Hematopoietic multipotent progenitor cell treated with erythropoietin and hydrocortisone succinate and interleukin-3 and kit ligand, for 8 days (in vitro differentiated cells): ENCODE measurements at regions not wholly inside any gene's neighbourhood (a gene's known extent, or its start where the extent isn't known, plus 50 kb on each side); places are given as distances from the start of the nearest gene placed in this dataset.
"Not testable (repeated sequence)": the region's sequence is repeated elsewhere in the genome, so short reads cannot be mapped to it uniquely, and the experiment has no call there.

Experiments
- DNase-seq: peaks from one replicate; pipeline ENCODE4 v3.0.0-alpha.2; 2015

- no peak for DNase-seq
Observed at GRCh38 chr2:167790781-167791450, 456.5 kb downstream of the STK39 start.

GRCh38 chr2:167790189-167790588, 457.2 kb downstream of the STK39 start:
- no peak for DNase-seq

- DNase-seq = no peak
Observed at GRCh38 chr2:167787562-167787961, 459.8 kb downstream of the STK39 start.

GRCh38 chr2:167787021-167787420, 460.4 kb downstream of the STK39 start:
- DNase-seq = no peak

GRCh38 chr2:167785606-167786216, 461.7 kb downstream of the STK39 start:
- DNase-seq = no peak

- no peak for DNase-seq
Observed at GRCh38 chr2:167784084-167784425, 463.3 kb downstream of the STK39 start.

GRCh38 chr2:167783261-167784083, 463.9 kb downstream of the STK39 start:
- DNase-seq = no peak

- DNase-seq = not testable (repeated sequence)
Observed at GRCh38 chr2:167781629-167782028, 465.8 kb downstream of the STK39 start.

- DNase-seq = no peak
Observed at GRCh38 chr2:167776359-167776758, 471.0 kb downstream of the STK39 start.

GRCh38 chr2:167771628-167772027, 475.8 kb downstream of the STK39 start:
- DNase-seq = no peak

GRCh38 chr2:167769020-167769419, 478.4 kb downstream of the STK39 start:
- DNase-seq = no peak

- no peak for DNase-seq
Observed at GRCh38 chr2:167767830-167768229, 479.6 kb downstream of the STK39 start.

- no peak for DNase-seq
Observed at GRCh38 chr2:167764772-167765341, 482.5 kb downstream of the STK39 start.

GRCh38 chr2:167761465-167762136, 485.8 kb downstream of the STK39 start:
- no peak for DNase-seq

- no peak for DNase-seq
Observed at GRCh38 chr2:167759531-167759930, 487.9 kb downstream of the STK39 start.

GRCh38 chr2:167758292-167758691, 489.1 kb downstream of the STK39 start:
- DNase-seq = no peak

GRCh38 chr2:167756446-167756845, 490.9 kb downstream of the STK39 start:
- DNase-seq = no peak

- no peak for DNase-seq
Observed at GRCh38 chr2:167753142-167753541, 494.3 kb downstream of the STK39 start.

- DNase-seq = no peak
Observed at GRCh38 chr2:167752734-167753133, 494.7 kb downstream of the STK39 start.

GRCh38 chr2:167750675-167751074, 496.7 kb downstream of the STK39 start:
- DNase-seq = no peak

GRCh38 chr2:167749660-167750059, 497.7 kb downstream of the STK39 start:
- DNase-seq = no peak

- no peak for DNase-seq
Observed at GRCh38 chr2:167749016-167749415, 498.4 kb downstream of the STK39 start.

GRCh38 chr2:167748536-167748935, 498.9 kb downstream of the STK39 start:
- DNase-seq = no peak
